ENCODE measurements at regions not wholly inside any gene's neighbourhood (a gene's known extent, or its start where the extent isn't known, plus 50 kb on each side); places are given as distances from the start of the nearest gene placed in this dataset.
A peak's percentile ranks its signal among the peaks of the same experiment; 100 is the strongest.
"Not testable (repeated sequence)": the region's sequence is repeated elsewhere in the genome, so short reads cannot be mapped to it uniquely, and the experiment has no call there.

- DNase-seq (ENCODE audit: low read depth), result no peak
Measured at GRCh38 chr2:130289780-130290179, 52.9 kb upstream of the IMP4 start.

GRCh38 chr2:130288467-130289403 lies 54.0 kb upstream of the IMP4 start:
- DNase-seq (ENCODE audit: low read depth), result no peak

DNA sequence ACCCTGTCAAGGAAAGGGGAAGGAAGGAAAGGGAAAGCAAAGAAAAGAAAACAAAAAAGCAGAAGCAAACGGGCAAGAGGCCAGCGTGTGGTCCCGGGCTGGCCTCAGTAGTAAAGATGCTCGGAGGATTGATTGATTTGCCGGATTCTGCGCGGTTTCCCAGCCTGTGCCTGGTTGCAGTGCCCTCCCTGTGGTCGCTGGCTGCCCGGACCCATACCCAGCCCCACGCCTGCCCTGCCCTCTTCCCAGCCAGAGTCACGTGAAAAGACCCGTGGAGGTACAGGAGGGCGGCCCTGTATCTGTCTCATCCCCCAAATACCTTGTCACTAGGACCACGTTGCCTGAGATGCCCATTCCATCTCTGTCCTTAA lies 55.1 kb upstream of the IMP4 start:
- no peak for DNase-seq (ENCODE audit: low read depth)

GRCh38 chr2:130286983-130287655 lies 55.6 kb upstream of the IMP4 start:
- DNase-seq (ENCODE audit: low read depth), result no peak

DNA sequence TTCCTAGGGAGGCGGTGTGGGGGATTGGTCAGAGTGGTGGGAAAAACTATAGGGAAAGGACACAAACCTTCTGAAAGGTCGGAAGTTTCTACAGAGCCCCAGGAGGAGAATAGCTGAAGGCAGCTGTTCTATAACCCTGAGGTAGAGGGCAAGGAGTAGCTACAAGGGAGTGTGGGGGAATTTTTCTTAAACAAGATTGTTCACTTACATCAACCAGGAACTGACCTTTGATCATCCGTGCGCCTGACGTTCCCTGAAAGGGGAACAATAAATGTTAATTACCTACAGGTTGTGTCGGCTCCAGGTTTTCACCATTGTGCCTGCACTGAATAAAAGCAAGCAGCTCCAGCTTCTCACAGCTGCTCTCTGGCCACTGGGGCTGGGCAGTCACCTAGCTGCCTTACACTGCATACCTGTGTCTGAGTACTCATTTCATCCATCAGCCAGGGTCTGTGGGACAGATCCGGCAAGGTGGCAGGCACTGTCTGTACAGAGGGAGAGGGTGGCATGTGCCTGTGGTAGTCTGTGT lies 59.3 kb upstream of the IMP4 start:
- not testable (repeated sequence) for DNase-seq (ENCODE audit: low read depth)

DNA sequence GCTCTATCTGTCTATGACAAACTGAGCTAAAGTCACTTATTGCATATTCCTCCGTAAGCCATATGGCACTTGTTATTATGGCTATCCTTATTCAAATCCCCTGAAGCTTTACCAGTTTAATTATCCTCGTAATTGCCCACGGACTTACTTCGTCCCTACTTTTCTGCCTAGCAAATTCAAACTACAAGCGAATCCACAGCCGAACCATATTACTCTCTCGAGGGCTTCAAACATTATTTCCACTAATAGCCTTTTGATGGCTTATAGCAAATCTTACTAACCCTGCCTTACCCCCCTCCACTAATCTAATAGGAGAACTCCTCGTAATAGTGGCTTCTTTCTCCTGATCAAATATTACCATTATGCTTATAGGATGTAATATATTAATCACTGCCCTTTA lies 63.1 kb upstream of the IMP4 start:
- DNase-seq (ENCODE audit: low read depth), result not testable (repeated sequence)

GRCh38 chr2:130268333-130268732 lies 70.1 kb upstream of the TUBA3E start:
- not testable (repeated sequence) for DNase-seq (ENCODE audit: low read depth)

GRCh38 chr2:130267572-130267971 lies 69.3 kb upstream of the TUBA3E start:
- DNase-seq (ENCODE audit: low read depth), result not testable (repeated sequence)

DNA sequence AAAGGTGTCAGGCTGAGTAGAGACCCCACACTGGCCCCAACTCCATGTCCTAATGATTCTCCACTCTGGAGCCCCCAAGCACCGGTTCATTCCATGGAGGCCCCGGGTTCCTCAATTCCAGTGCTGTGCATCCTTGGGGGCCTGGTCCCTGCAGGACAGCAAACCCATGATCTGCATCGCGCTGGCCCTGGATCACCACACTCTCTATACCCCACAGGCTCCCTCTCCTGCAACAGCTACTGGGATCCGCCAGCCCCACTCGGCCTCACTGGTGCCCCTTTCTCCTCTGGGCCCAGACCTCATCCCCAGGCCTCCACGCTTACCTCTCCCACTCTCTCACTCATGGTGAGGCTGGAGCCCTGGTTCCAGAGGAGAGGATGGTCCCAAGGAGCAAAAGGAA lies 68.6 kb upstream of the TUBA3E start:
- not testable (repeated sequence) for DNase-seq (ENCODE audit: low read depth)

- DNase-seq (ENCODE audit: low read depth), result not testable (repeated sequence)
Measured at GRCh38 chr2:130265570-130266247, 67.5 kb upstream of the TUBA3E start.

- DNase-seq (ENCODE audit: low read depth), result not testable (repeated sequence)
Measured at GRCh38 chr2:130264901-130265320, 66.7 kb upstream of the TUBA3E start.

- DNase-seq (ENCODE audit: low read depth), result no peak
Measured at GRCh38 chr2:130264501-130264900, 66.3 kb upstream of the TUBA3E start.

DNA sequence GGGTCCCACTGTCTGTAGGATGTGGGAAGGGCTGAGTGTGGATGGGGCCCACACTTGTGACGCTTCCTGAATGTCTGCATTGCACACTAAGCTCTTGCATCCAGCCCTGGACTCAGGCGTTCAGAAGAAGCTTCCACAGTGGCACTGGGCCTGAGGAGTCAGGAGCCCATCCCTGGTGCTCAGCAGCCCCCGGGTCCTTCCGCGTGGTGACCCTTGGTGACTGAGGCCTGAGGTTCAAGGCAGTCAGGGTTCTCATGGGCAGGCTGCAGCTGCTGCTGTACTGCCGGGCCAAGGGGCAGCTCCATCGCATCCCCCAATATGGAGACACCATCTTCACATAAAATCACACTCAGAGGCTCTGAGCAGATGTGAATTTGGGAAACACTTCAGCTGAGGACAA lies 65.8 kb upstream of the TUBA3E start:
- DNase-seq (ENCODE audit: low read depth), result no peak

DNA sequence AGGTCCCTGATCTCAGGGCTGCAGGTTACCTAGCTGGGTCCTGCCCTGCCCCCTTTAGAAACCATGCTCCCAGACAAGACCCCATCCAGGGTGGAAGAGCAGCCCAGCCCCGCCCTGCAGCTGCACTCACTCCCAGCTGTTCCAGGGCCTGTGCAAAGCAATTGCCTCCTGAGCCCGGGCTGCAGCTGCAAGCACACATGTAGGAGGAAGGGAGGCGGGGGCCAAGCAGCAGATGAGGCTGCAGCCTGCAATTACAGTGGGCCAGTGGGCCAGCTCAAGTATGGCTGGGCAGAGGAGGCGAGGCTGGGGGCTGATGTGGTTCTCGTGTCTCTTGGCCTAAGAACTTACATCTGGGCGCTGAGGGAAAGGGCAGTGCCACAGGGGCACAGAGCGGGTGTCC lies 65.4 kb upstream of the TUBA3E start:
- DNase-seq (ENCODE audit: low read depth), result no peak

GRCh38 chr2:130261970-130262760 lies 63.9 kb upstream of the TUBA3E start:
- DNase-seq (ENCODE audit: low read depth), result peak; percentile 36

DNA sequence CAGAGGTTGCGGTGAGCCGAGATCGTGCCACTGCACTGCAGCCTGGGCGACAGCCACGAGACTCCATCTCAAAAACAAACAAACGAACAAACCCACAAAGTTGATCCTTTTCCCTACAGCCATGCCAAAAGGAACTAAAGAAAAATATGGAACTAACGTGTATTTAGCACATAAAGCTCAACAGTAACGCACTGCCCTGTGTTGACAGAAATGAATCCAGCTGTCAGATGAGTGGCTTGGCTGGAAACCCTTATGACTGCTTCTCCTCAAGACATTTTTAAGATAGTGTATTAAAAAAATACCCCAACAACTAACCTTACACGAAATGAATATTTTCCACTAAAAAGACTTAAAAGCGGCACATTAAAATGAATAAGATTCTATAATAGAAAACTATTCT lies 62.9 kb upstream of the TUBA3E start:
- no peak for DNase-seq (ENCODE audit: low read depth)

GRCh38 chr2:130259594-130259993 lies 61.4 kb upstream of the TUBA3E start:
- DNase-seq (ENCODE audit: low read depth), result no peak

- no peak for DNase-seq (ENCODE audit: low read depth)
Measured at GRCh38 chr2:130258356-130258755, 60.1 kb upstream of the TUBA3E start.

DNA sequence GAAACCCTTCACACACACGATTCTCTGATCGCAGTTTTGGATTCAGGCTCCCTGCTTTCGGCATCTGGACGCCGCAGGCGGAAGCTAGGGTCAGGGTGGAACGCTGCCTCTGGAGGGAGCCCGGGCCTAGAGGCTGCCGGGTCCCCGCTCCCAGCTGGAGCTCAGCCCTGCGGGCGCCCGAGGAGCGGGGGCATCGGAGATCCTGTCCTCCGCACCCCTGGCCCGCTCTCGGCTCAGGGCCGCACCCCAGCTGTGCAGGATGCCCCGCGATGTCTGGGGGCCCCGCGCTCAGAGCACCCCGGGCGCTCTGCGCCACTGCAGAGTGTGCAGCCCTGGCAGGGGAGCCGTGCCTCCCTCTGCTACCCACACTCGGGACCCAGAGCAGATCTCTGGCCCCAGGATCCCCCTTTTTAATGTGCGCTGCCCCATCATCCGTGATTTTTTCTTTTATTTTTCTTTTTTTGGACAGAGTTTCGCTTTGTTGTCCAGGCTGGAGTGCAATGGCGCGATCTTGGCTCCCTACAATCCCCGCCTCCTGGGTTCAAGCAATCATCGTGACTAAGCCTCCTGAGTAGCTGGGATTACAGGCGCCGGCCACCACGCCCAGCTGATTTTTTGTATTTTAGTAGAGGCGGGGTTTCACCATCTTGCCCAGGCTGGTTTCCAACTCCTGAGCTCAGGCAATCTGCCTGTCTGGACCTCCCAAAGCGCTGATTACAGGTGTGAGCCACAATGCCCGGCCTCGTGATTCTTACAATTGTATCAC lies 54.8 kb upstream of the TUBA3E start:
- DNase-seq (ENCODE audit: low read depth), result peak; percentile 37

DNA sequence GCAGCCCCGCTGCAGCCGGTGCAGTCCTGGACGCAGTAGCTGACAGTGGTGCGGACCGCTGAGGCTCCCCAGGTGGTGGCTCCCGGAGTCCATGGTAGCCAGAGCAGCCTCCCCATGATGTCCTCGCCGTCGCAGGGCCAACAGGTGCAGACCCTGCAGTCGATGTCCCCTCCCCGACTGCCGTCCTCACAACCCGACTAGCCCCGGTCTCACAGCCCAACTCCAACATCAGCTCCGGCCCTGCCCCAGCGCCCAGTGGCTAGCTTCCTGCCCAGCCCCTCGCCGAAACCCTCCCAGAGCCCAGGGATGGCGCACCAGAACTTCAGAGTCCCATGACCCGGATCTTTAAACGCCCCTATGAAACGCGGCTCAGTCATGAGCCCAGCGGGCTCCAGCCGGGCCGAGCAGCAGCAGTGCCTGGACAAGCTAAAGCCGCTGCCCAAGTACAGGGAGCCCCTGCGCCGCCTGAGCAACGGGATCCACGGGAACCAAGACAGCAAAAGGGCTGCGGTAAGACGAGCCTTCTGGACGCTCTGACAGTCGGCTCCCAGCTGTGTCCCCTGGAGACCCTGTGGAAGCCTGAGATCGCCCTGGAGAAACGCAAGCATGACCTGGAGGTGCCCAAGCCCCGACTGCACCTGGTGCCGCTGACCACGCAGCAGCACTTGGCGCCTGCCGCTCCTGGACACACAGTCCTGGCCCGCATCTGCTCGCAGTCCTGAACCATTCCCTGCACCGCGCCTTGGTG lies 53.8 kb upstream of the TUBA3E start:
- DNase-seq (ENCODE audit: low read depth), result no peak
